GM12874 (cell line): ENCODE measurements at regions not wholly inside any gene's neighbourhood (a gene's known extent, or its start where the extent isn't known, plus 50 kb on each side); places are given as distances from the start of the nearest gene placed in this dataset.

Source experiments
- TF ChIP-seq, protein P1 (sequence below): IDR thresholded peaks from 2 replicates; pipeline ENCODE4 v1.5.1; 2011; ENCODE audit warnings: low read depth, mild to moderate bottlenecking, control low read depth, low read length, moderate library complexity; ENCODE audit not compliant: insufficient read depth

DNA sequence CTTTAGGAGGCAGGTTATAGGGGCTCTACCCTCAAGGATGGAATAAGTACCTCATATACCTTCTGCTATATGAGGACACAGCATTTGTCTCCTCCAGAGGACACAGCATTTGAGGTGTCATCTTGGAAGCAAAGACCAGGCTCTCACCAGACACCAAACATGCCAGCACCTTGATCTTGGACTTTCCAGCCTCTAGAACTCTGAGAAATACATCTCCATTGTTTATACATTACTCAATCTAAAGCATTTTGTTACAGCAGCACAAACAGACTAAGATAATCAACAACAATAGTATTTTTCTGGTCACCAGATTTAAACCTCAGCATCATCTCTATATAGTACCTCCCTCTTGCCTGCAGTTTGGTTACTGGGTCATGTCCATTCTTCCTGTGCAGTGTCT lies 237.5 kb upstream of the KLF3 start:
- TF ChIP-seq, protein P1, sequence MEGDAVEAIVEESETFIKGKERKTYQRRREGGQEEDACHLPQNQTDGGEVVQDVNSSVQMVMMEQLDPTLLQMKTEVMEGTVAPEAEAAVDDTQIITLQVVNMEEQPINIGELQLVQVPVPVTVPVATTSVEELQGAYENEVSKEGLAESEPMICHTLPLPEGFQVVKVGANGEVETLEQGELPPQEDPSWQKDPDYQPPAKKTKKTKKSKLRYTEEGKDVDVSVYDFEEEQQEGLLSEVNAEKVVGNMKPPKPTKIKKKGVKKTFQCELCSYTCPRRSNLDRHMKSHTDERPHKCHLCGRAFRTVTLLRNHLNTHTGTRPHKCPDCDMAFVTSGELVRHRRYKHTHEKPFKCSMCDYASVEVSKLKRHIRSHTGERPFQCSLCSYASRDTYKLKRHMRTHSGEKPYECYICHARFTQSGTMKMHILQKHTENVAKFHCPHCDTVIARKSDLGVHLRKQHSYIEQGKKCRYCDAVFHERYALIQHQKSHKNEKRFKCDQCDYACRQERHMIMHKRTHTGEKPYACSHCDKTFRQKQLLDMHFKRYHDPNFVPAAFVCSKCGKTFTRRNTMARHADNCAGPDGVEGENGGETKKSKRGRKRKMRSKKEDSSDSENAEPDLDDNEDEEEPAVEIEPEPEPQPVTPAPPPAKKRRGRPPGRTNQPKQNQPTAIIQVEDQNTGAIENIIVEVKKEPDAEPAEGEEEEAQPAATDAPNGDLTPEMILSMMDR = no peak

DNA sequence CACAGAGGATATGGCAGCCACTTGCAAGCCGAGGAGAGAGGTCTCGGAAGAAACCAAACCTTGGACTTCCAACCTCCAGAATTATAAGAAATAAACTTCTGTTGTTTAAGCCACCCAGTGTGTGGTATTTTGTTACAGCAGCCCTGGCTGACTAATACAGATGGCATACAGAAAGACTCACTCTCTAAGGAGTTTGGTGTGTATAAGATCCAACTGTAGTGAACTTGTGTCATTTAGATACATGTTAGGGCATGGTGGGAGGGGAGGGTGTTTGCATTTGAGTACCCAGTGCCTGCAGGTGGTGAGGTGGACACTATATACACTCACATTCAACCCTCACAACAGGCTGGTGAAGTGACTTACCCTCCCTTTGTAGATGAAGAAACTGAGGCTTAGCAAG lies 233.2 kb upstream of the KLF3 start:
- TF ChIP-seq, protein P1 = no peak

DNA sequence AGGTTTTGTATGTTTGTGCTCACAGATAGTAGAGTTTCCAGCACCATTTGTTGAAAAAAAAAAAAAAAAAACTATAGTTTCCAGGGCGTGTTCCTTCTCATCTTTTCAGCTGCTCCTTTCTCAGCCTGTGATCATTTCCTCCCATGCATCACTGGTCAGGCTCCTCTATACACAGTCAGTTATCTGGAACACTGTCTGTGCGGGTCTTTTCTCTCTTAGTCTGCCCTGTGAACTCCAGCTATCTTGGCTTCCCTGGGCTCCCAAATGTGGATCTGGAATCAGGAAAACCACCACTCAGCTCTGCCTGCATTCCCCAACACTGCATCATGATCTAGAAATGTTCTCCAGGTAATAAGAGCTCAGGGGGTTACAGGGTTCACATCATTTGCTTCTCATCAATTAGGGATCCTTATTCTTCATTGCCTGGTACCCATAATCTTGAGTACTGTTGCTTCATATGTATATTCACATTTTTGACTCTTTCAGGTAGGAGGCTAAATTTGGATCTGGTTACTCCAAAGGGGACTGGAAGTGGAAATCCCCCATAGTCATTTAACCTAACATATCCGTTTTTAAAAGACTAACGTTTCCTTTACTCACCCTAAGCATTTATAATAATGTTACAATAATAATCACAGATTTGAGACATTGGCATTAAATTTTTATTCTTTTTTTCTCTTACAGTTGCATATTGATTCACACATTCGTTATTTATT lies 221.8 kb upstream of the KLF3 start:
- TF ChIP-seq, protein P1 = no peak

DNA sequence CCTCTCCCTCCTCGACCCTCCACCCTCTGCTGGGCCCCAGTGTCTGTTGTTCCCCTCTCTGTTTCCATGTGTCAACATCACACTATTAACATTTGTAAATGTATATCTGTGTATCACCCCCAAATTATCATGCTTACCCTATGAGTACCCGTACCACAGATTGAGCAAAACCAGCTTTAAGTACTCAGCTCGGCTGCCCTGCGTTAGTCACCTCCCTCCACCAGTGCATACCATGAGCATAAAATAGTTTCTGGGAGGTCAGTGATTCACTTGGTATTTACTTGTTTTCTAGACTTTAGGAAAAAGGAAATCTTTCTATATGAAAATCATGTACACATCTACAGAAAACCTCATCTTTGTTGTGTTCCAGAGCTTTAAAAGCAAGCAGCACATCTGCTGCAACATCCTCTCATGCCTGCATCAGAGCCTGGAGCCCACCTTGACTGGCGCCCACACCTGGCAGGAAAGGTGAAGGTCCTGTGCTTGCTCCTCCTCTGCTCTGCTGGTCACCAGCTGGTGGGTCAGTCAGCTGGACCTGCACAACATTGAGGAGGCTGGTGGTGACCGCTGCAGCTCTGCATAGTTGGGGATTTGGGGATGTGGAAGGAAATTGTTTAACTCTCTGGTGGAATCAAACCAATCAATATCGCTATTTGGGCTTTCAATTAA lies 214.4 kb upstream of the KLF3 start:
- TF ChIP-seq, protein P1 = no peak

DNA sequence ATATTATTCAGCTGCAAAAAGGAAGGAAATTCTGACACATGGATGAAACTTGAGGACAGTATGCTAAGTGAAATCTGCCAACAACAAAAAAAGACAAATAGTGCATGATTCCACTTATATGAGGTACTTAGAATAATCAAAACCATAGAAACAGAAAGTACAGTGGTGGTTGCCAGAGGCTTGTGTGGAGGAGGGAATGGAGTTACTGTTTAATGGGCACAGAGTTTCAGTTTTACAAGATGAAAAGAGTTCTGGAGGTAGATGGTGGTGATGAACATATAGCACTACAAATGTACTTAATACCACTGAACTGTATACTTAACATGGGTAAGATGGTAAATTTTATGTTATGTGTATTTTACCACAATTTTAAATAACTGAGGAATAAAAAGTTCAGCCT lies 212.0 kb upstream of the KLF3 start:
- TF ChIP-seq, protein P1 = no peak

DNA sequence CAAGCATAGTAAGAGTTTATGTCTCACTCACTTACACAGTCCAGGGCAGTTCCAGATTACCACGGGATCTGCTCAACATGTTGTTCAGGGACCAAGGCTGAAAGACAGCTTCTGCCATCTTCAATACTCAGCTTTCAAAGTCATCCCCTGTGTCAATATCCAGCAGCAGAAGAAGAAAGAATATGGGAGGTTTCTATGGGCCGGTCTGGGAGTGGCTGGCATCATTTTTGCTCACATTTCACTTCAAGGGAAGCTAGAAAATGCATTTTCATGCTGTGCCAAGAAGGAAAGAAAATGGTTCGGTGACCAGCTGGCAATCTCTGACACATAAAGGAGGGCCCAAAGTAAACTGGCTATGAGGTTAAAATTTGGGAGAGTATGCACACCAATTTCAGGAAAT lies 211.5 kb upstream of the KLF3 start:
- TF ChIP-seq, protein P1 = no peak

DNA sequence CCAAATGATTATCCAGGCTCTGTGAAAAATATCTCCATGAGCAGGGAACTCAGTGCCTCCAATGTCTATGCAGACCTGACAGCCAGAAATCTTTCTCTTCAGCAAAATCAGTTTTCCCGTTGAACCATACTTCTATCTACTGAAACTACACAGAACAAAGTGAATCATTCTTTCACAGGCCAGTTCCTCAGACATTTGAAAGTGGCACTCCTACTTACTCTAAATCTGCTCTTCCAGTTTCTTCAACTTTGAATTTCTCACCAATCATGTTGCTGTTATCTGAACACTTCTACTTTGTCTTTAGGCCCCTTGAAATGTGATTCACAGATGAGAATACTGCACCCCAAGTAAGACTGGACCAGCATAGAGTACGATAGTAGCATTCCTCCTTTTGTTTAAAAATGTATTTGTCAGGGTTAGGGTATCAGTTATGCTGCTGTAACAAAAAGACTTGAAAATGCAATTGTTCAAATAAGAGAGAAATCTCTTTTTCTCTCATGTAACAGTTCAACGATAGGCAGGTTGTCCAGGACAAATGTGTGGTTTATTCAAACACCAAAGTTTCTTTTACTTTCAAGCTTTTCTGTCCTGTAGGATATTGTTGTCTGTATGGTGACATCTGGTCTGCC lies 210.6 kb upstream of the KLF3 start:
- TF ChIP-seq, protein P1 = no peak
